Skeletal muscle satellite cell (primary cell): ENCODE measurements at regions not wholly inside any gene's neighbourhood (a gene's known extent, or its start where the extent isn't known, plus 50 kb on each side); places are given as distances from the start of the nearest gene placed in this dataset.
"Not testable (repeated sequence)": the region's sequence is repeated elsewhere in the genome, so short reads cannot be mapped to it uniquely, and the experiment has no call there.

ENCODE experiments used
- H3K27me3 ChIP-seq: 2 replicates; pipeline ENCODE4 v1.7.0; 2013; ENCODE audit warnings: low read length; ENCODE audit not compliant: control insufficient read depth, insufficient read depth
- H3K36me3 ChIP-seq: 2 replicates; pipeline ENCODE4 v1.7.0; 2013; ENCODE audit warnings: mild to moderate bottlenecking, control low read depth, low read length; ENCODE audit not compliant: insufficient read depth
- H3K4me1 ChIP-seq: 2 replicates; pipeline ENCODE4 v1.7.0; 2013; ENCODE audit warnings: low read length; ENCODE audit not compliant: control insufficient read depth, insufficient read depth
- H3K4me2 ChIP-seq: 2 replicates; pipeline ENCODE4 v1.7.0; 2013; ENCODE audit warnings: mild to moderate bottlenecking, low read length
- H3K4me3 ChIP-seq: 2 replicates; pipeline ENCODE4 v1.7.0; 2013; ENCODE audit warnings: low read length
- H3K9ac ChIP-seq: 2 replicates; pipeline ENCODE4 v1.7.0; 2013; ENCODE audit warnings: mild to moderate bottlenecking, low read depth, low read length, moderate library complexity
- H3K9me3 ChIP-seq: replicated peaks from 2 replicates; pipeline ENCODE4 v1.7.0; 2013; ENCODE audit warnings: mild to moderate bottlenecking, control low read depth, low read length

- Histone ChIP-seq H3K4me2 (no peak overlapping the region), H3K9ac (no peak overlapping the region), H3K4me1 (no peaks in the 10 kb centered on the region), H3K4me3 (no peak overlapping the region), H3K27me3 (no peaks in the 10 kb centered on the region), H3K36me3 (no peaks in the 10 kb centered on the region), H3K9me3 (no peaks in the 10 kb centered on the region)
Observed at GRCh38 chr6:153984811-153985210, 54.2 kb upstream of the OPRM1 start.

DNA sequence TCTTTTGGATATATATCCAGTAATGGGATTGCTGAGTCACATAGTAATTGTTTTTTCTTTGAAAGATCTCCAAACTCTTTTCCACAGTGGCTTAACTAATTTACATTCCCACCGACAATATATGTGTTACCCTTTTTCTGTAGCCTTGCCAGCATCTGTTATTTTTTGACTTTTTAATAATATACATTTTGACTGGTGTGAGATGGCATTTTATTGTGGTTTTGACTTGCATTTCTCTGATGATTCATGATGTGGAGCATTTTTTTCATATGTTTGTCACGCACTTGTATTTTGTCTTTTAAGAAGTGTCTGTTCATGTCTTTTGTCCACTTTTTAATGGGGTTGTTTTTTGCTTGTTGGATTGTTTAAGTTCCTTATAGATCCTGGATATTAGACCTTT, 58.9 kb upstream of the OPRM1 start:
- no peak overlapping the region for H3K9ac ChIP-seq
- no peaks in the 10 kb centered on the region for H3K27me3 ChIP-seq
- no peak overlapping the region for H3K4me3 ChIP-seq
- H3K4me1 ChIP-seq, result peaks cover 3% of the 10 kb centered on the region
- H3K9me3 ChIP-seq, result no peaks in the 10 kb centered on the region
- H3K36me3 ChIP-seq, result no peaks in the 10 kb centered on the region
- H3K4me2 ChIP-seq, result no peak overlapping the region

- H3K36me3 ChIP-seq, H3K9me3 ChIP-seq, H3K4me1 ChIP-seq, H3K9ac ChIP-seq, H3K4me2 ChIP-seq, H3K27me3 ChIP-seq, H3K4me3 ChIP-seq: not testable (repeated sequence)
Observed at GRCh38 chr6:153978911-153979548, 60.0 kb upstream of the OPRM1 start.

- no peaks in the 10 kb centered on the region for H3K9me3 ChIP-seq
- H3K4me1 ChIP-seq, result peaks cover 3% of the 10 kb centered on the region
- no peak overlapping the region for H3K4me3 ChIP-seq
- no peaks in the 10 kb centered on the region for H3K36me3 ChIP-seq
- peak overlapping the region; percentile 40 for H3K4me2 ChIP-seq
- peaks cover 4% of the 10 kb centered on the region for H3K27me3 ChIP-seq
- no peak overlapping the region for H3K9ac ChIP-seq
Observed at GRCh38 chr6:153976921-153977693, 61.9 kb upstream of the OPRM1 start.

DNA sequence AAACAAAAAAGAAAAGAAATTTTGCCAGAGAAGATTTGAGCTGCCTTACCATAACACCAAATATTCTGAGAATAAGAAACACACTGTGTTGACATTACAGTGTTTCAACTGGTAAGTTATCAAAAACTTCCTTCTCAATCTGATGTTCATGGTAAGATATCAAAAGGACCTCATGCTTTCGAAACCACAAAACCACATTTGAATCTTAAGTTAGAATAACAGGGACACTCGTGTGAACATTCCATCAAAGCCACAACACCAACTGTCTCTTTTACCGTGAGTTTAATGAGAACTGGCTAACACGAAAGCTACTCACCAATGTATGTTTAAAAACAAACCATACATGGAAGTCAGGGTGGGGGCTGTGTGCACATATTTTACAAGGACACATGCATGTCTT, 73.0 kb upstream of the OPRM1 start:
- no peaks in the 10 kb centered on the region for H3K36me3 ChIP-seq
- H3K27me3 ChIP-seq, result no peaks in the 10 kb centered on the region
- H3K4me1 ChIP-seq, result no peaks in the 10 kb centered on the region
- H3K4me3 ChIP-seq, result no peak overlapping the region
- no peak overlapping the region for H3K4me2 ChIP-seq
- no peaks in the 10 kb centered on the region for H3K9me3 ChIP-seq
- H3K9ac ChIP-seq, result no peak overlapping the region

- no peaks in the 10 kb centered on the region for H3K4me1 ChIP-seq
- no peaks in the 10 kb centered on the region for H3K27me3 ChIP-seq
- H3K4me3 ChIP-seq, result no peak overlapping the region
- H3K9ac ChIP-seq, result no peak overlapping the region
- no peak overlapping the region for H3K4me2 ChIP-seq
- H3K9me3 ChIP-seq, result no peaks in the 10 kb centered on the region
- H3K36me3 ChIP-seq, result no peaks in the 10 kb centered on the region
Observed at GRCh38 chr6:153963352-153963751, 75.7 kb upstream of the OPRM1 start.

DNA sequence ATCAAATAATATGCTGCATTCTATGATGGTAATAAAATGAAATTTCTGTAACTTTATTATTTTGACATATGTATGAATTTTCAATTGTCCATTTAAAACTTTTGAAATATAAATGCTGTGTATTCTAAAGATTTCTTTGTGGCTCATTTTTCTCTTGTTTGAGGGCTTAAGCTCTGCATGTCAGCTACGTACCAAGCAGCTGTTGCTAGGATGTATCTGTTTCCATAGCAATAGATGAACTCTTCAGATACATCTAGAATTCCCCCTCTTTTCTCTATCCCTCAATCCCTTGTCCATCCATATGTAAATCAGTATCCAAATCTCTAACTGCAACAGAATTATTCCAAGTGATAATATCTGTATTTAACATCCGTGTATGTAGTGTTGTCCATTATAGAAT, 76.5 kb upstream of the OPRM1 start:
- no peak overlapping the region for H3K9ac ChIP-seq
- no peaks in the 10 kb centered on the region for H3K27me3 ChIP-seq
- no peaks in the 10 kb centered on the region for H3K36me3 ChIP-seq
- no peak overlapping the region for H3K4me2 ChIP-seq
- no peak overlapping the region for H3K4me3 ChIP-seq
- H3K9me3 ChIP-seq, result no peaks in the 10 kb centered on the region
- no peaks in the 10 kb centered on the region for H3K4me1 ChIP-seq

- Histone ChIP-seq H3K4me1 (no peaks in the 10 kb centered on the region), H3K36me3 (no peaks in the 10 kb centered on the region)
Observed at GRCh38 chr6:153960741-153961140, 78.3 kb upstream of the OPRM1 start.

DNA sequence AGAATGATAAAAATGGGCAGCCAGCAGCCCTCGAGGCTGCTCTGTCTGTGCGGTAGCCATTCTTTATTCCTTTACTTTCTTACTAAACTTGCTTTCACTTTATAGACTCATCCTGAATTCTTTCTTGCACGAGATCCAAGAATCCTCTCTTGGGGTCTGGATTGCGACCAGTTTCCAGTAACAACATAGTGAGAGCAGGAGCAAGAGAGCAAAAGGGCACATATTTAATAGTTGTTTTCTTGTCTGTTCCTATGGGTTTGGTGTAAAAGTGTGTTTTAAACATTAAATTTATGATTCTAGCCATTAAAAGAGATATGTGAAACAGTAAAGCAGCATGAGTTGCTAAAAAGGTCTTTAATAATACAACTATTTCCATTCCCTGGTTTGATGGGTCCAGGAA, 78.8 kb upstream of the OPRM1 start:
- H3K4me2 ChIP-seq, result no peak overlapping the region
- H3K9ac ChIP-seq, result no peak overlapping the region
- H3K4me1 ChIP-seq, result no peaks in the 10 kb centered on the region
- H3K36me3 ChIP-seq, result no peaks in the 10 kb centered on the region
- no peaks in the 10 kb centered on the region for H3K27me3 ChIP-seq
- no peak overlapping the region for H3K4me3 ChIP-seq
- H3K9me3 ChIP-seq, result no peaks in the 10 kb centered on the region

More at GRCh38 chr6:153960741-153961140, 78.3 kb upstream of the OPRM1 start:
- Histone ChIP-seq H3K4me3 (no peak overlapping the region), H3K9ac (no peak overlapping the region), H3K4me2 (no peak overlapping the region), H3K27me3 (no peaks in the 10 kb centered on the region), H3K9me3 (no peaks in the 10 kb centered on the region)

- no peaks in the 10 kb centered on the region for H3K27me3 ChIP-seq
- H3K4me1 ChIP-seq, result no peaks in the 10 kb centered on the region
- no peaks in the 10 kb centered on the region for H3K9me3 ChIP-seq
- no peak overlapping the region for H3K9ac ChIP-seq
- no peak overlapping the region for H3K4me3 ChIP-seq
- H3K36me3 ChIP-seq, result no peaks in the 10 kb centered on the region
- no peak overlapping the region for H3K4me2 ChIP-seq
Observed at GRCh38 chr6:153959276-153959675, 79.8 kb upstream of the OPRM1 start.

DNA sequence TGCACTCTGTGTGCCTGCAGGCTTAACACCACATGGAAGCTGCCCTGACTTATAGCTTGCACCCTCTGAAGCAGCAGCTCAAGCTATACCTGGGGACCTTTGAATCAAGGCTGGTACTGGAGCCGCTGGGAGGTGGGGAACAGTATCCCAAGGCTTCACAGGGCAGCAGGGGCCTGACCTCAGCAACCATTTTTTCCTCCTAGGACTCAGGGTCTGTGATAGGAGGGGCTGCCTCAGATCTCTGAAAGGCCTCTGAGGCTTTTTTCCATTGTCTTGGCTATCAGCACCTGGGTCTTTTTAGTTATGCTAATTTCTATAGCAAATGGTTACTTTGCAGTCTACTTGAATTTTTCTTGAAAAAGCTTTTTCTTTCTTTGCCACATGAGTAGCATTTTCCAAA, 80.2 kb upstream of the OPRM1 start:
- no peak overlapping the region for H3K4me2 ChIP-seq
- no peaks in the 10 kb centered on the region for H3K27me3 ChIP-seq
- H3K36me3 ChIP-seq, result no peaks in the 10 kb centered on the region
- no peaks in the 10 kb centered on the region for H3K9me3 ChIP-seq
- no peak overlapping the region for H3K9ac ChIP-seq
- H3K4me3 ChIP-seq, result no peak overlapping the region
- H3K4me1 ChIP-seq, result no peaks in the 10 kb centered on the region

DNA sequence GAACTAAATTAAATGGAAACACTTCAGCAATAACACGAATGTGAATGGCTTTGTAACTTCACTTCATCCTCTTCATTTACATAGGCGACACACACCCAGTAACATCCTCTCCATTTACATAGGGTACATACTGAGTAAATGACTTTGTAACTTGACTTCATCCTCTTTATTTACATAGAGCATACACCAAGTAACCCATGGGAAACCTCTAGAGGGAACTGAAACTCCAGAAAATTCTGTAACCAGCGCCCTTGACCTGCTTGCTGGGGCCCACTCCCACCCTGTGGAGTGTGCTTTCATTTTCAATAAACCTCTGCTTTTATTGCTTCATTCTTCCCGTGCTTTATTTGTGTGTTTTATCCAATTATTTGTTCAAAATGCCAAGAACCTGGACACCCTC, 81.6 kb upstream of the OPRM1 start:
- Histone ChIP-seq H3K4me2 (no peak overlapping the region), H3K9me3 (no peaks in the 10 kb centered on the region), H3K9ac (no peak overlapping the region)

More for the DNA sequence above, 81.6 kb upstream of the OPRM1 start:
- no peak overlapping the region for H3K4me3 ChIP-seq
- no peaks in the 10 kb centered on the region for H3K36me3 ChIP-seq
- no peaks in the 10 kb centered on the region for H3K4me1 ChIP-seq
- no peaks in the 10 kb centered on the region for H3K27me3 ChIP-seq
